ENCODE measurements at regions not wholly inside any gene's neighbourhood (a gene's known extent, or its start where the extent isn't known, plus 50 kb on each side); places are given as distances from the start of the nearest gene placed in this dataset.

GRCh38 chr11:109590782-109591181 lies 168.8 kb downstream of the C11orf87 start:
- no peak for TF ChIP-seq CTCF (IDR thresholded peaks at IDR 0.05 in 8 of 11, conservative IDR thresholded peaks at IDR 0.05 in 3 of 11)
- no peak for TF ChIP-seq POLR2A (IDR thresholded peaks at IDR 0.05)

All from spleen (tissue), 7 donors.